GM18517 (cell line): ENCODE measurements at regions not wholly inside any gene's neighbourhood (a gene's known extent, or its start where the extent isn't known, plus 50 kb on each side); places are given as distances from the start of the nearest gene placed in this dataset.
A peak's percentile ranks its signal among the peaks of the same experiment; 100 is the strongest.

Experiments
- ATAC-seq: cut with Tn5 transposase; IDR thresholded peaks from one replicate; pipeline ENCODE4 v1.9.1; 2021; ENCODE audit warnings: mild to moderate bottlenecking, moderate library complexity; ENCODE audit not compliant: unreplicated experiment

DNA sequence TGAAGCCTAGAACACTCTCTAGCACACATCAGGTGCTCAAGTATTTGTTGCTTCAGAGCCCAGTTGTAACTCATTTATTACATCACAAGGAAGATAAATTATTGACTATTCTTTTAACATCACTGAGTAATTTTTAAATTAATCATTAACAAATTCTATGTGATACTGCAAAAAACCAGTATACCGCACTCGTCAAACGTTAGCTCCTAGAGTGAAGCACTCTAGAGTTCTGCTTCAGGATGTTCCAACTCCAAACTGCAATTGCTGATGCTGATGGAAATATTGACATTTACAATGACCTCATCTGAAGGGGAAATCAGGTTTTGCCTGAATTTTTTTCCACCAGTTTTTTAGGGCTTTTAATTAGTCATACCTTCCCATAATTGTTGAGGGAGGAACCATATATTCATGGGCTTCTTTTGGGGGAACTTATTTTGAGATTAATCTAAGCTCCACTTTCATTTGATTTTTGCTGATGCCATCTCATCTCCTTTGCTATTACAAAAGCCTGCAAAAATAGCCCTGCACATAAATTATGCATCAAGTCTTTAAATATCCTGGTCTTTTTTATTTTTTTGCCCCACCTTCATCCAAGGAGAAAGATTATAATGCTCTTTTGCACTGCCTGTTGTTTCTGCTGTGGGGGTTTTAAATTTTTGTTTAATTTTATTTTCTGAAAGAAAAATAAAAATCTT lies 123.0 kb upstream of the STAC start:
- ATAC-seq, result no peak

DNA sequence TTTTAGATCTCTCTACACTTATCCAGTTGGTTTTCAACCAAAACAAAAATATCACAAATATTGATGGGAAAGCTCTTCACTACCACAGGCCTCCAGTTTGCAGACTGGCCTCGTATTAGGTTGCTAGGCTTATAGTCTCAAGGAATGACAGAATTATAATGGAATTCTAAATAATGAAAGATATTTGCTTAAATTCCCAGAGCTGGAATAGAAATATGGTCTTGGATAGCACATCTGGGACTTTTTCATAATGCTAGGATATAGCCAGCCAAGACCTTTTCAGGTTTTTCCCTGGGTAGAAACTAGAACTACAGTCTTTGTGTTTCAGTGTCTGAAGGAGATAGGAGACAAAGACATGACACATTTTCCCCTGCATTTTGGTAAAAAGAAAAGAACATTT lies 121.9 kb upstream of the STAC start:
- ATAC-seq, result no peak

DNA sequence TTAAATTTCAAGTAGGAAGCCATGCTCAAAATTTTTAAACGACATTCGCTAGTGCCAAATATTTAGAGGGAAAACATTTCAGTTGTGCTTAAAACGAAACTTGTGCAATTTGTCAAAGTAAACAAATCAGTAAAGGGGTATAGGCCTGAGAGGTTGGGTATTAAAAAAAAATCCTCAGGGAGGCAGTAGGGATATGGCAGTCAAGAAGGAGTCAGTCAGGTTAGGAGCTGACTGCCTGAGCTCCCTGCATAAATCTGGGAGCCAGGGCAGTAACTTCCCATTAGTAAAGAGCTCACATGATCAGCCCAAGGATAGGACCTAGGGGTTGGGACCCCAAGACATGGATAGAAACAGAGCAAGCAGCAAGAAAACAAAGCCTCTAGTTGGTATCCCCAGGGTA lies 120.7 kb upstream of the STAC start:
- ATAC-seq, result no peak

DNA sequence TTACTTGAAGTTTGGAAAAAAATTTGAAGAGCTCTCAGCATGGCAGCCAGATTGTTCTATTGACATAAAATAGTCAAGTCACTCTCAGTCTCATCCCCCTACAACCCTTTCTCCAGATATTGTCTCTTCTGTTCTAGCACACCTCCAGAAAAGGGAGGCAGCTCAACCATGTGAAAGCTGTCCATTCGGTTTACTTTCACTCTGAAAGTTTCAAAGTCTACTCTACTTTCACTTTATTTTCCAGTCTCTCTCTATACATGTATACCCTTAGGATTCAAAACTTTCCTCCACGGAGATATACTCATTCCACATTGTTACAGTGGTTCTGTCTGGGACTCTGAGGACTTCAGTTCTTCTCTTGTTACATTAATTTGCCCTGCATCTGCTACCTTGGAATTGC lies 111.0 kb upstream of the STAC start:
- no peak for ATAC-seq

DNA sequence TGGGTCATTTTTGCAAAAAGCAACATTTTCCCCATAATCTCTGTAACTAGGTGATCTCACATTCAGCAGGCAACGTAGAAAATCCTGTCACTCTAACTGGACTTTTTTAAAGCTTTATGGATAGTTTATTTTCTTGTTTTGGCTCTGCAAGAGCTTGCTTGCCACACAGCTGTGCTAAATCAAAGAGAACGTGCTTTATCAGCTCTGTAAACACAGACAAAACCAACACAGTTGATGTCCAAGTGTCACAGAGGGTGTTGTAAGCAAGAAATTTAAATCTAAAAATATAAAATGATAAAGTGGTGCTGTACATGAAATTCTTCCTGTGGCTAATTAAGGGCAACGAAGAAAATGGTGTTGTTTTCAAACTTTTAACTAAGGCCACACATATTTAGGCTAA lies 97.5 kb upstream of the STAC start:
- ATAC-seq, result no peak

DNA sequence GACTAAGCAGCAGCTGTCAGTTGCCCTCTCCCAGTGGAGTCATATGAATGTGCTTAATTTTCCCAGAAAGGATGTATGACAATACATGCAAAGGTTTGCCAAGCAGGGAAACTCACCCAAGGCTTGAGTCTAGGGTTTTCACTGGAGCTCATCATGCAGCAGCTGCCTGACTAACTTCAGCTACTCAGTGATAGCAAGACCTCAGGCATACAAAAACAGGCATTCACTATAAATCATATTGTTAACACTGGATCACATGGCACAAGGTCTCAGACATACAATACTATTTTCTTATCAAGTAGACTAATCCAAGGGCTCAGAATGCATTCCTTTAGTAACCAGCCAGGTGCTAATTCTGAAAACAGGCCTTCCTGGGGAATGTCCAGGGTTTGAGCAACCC lies 85.0 kb upstream of the STAC start:
- no peak for ATAC-seq

DNA sequence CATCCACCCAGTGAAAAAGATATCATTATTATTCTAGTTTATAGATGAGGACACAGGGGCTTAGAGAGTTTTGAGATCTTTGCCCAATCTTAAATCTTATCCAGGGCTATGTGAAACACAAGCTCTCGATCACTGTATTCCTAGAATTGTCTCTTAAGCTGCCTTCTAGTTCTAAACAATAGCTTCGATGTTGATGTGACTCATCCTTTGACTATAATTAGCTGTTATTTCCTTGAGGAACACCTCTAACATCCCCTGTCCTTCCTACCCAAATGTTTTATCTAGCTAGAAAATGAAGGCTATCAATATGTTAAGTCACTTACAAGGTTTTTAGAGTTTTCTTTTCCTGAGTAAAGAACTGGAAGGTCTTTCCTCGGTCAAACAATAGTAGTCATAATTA lies 83.1 kb upstream of the STAC start:
- no peak for ATAC-seq

DNA sequence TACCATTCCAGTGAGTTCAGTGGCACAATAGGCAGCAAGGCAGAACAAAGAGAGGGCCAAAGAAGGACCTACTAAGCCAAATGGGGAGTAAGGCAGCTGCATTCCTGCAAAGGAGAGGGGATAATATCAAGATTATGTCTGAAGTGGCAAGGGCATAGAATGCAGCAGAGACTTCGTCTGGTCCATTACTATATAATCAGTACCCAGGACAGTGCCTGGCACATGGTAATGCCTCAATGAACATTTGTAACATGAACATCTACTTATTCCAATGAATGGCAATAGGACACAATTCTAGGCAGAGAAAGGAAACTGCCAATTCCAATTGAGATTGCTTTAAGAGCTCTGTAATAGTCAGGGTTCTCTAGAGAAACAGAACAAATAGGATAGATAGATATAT lies 82.1 kb upstream of the STAC start:
- ATAC-seq, result no peak

DNA sequence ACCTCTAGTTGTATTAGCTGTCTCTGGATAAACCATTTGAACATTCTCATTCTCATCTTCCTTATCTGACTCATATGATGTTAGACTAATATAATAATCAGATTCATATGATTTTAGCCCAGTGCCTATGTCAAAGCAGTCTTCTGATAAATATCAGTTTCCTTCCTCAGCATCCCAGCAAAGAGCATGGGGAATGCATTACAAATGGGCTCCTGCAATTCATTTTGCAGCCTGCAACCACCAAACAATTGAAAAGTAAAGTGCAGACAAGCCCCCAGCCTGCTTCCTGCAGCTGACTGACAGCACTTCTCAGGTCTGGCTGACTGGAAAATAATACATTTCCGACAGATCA lies 78.2 kb upstream of the STAC start:
- no peak for ATAC-seq

DNA sequence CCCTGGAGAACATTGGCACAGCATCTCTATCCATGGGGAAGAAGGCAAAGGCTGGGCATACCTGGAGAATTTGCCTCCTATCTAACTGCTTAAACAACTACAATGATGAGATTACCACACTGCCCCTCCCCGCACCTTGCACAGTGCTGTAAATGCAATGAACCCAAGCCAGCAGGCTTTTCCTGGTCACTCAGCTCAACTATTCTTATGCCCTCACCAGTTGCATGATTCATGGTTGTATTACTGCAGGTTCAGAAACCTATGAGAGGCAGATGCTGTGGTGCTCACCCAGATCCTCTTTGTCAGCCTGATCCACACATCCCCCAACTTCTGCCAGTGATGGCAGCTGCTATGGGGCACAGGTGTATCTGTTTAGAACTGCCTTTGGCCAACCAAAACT lies 77.7 kb upstream of the STAC start:
- no peak for ATAC-seq

DNA sequence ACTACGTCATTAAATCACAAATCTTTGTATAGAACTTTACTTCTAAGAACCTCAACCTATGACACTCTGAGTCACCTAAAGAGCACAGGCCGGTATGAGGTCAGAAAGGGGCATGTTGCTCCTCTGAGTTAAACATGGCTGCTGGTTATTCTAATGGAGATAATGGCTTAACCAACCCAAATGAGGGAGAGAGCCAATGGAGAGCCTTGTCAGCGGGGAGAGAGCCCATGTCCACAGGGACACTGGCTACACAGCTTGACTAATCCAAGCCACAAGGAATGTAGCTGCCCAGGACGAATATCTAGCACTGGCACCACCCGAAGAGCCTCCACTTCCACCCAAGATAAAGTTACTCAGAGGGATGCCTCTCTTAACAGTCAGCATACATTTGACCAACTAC lies 77.0 kb upstream of the STAC start:
- ATAC-seq, result no peak

DNA sequence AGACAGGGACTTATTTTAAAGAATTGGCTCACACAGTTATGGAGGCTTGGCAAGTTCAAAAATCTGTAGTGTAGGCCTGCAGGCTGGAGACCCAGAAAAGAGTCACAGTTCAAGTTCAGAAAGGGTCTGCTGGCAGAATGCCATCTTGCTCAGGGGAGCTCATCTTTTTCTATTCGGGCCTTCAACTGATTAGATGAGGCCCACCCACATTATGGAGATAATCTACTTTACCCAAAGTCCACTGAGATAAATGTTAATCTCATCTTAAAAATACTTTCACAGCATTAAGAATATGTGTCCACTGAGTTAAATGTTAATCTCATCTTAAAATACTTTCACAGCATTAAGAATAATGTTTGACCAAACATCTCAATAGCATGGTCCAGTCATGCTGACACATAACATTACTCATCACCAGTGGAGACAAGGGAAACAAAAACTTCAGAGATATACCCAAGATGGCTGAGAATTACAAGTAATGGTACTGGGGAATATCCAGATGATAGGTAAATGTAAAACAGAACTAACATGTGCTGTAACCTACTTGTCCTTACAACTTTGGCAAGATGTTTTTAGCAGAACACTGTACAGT lies 74.3 kb upstream of the STAC start:
- ATAC-seq, result no peak

DNA sequence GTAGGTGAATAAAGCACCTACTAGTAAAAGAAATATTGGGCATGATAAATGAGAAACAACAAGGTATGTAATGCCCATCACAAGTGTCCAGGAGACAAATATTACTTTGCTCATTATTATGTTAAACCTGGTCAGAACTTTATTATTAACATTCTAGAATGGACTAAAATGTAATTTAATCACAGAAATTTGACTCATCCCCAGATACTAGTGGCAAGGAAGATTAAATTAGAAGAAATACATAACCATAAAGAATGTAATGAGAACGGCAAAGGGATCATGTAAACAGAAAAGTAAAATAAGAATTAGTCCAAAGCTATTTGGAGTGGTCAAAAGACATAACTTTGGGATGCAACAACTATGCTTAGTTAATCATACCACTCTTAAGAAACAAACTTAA lies 71.2 kb upstream of the STAC start:
- ATAC-seq, result no peak

DNA sequence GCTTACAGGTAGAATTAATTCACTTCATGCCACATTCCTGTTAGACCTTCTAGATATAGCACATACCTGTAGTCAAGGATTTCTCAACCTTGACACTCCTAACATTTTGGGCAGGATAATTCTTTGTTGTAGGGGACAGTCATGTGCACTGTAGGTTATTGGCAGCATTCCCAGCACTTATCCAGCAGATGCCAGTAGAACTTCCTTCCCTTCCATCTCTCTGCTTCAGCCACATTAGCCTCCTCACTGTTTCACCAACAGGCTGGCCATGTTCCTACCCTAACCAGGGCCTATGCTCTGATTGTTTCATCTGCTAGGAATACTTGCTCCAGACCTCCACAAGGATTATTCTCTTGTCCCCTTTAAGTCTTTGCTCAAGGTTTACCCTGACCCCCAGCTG lies 68.0 kb upstream of the STAC start:
- no peak for ATAC-seq

DNA sequence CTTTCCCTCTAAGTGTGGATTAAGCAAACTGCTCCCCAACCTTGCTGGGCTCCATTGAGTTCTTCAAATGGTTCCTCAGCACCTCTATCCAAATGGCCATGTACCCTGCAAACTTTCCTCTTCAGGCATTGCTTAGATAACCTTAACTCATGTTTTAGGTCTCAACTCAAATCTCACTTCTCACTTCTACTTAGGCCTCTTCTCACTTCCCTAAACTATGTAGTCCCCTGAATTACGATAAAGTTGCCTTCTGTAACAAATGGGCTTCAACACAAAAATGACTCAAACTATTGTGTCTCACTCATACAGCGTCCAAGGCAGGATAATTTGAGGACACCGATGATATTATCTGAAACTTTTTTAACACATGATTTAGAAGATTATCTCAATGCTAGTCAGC lies 62.4 kb upstream of the STAC start:
- peak; percentile 63 for ATAC-seq

DNA sequence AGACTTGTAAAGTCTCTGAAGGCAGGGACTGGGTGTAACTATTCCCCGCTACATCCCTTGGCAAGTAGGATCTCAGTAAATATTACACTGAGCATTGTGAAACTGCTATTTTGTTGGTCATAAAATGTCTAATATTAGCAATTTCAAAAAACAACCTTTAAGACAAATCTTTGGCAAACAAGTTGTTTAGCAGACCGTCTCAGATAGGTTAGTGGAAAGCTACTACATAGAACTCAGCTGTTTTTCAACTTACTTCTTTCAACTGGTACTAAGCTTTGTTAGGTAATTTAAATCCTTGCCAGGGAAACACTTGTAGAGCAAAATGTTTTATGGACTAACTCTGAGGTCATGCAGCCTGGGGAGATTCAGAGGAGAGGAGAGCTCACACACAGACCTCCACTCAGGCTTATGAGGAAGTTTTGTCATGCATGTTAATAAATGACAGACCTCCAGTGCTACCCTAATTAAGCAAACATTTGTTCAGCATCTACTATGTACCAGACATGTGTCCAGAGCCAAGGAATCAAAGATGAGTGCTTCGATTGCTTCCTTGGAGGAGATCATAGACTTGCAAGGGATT lies 61.6 kb upstream of the STAC start:
- no peak for ATAC-seq

DNA sequence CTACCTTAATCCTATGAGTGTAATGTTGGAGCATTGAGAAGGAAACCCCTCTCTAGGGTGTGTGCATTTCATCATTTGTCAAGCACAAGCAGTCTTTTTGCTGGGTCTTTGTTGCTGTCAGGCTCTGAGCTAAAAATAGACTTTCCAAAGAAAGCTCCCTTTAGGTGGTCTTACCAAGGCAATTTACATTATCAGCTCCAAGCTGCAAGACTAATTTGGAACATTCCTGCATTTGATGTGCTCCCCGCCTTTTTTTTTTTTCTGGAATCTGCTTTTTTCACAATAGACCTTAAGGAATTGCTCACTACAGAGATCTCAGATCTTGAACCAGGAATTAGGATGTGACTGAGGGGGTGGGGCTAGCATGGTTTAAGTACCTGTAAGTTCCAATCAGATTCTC lies 60.6 kb upstream of the STAC start:
- no peak for ATAC-seq
